HepG2 (cell line): ENCODE measurements at regions not wholly inside any gene's neighbourhood (a gene's known extent, or its start where the extent isn't known, plus 50 kb on each side); places are given as distances from the start of the nearest gene placed in this dataset.

Experiments used
- ATAC-seq: fragments of 200-7000 bp; cut with Tn5 transposase; 3 replicates; pipeline ENCODE4 v1.9.1; 2020; ENCODE audit warnings: mild to moderate bottlenecking, moderate library complexity
- BruUV-seq: library from RNA; stranded (reverse); fragments of 400-500 nt; replicated peaks from 2 replicates; lab custom pipeline; 2021; lab: Mats Ljungman, UMichigan
- CTCF ChIA-PET: fragments of 300-600 bp; formaldehyde crosslinking; extraction: SDS; loops from one replicate; lab custom pipeline; 2021; ENCODE audit warnings: low total read pairs, inconsistent platforms, low intra/inter-chr PET ratio; lab: Yijun Ruan, JAX
- POLR2A ChIA-PET: fragments of 350-600 bp; sonication (Branson Sonifier 250); formaldehyde crosslinking; loops from one replicate; lab custom pipeline; 2020; ENCODE audit warnings: antibody characterized with exemption, inconsistent platforms; lab: Yijun Ruan, JAX
- DNase-seq: peaks from one replicate; pipeline ENCODE4 v3.0.0-alpha.2; 2015; ENCODE audit warnings: low spot score
- FAIRE-seq: peaks from 3 replicates; lab custom pipeline; 2011; peaks lifted over from hg19 to GRCh38; lab: Jason Lieb, UNC
- H2AFZ ChIP-seq: one replicate; pipeline ENCODE4 v1.6.1; 2011; ENCODE audit warnings: low read length, inconsistent platforms
- H3K27ac ChIP-seq: fragments of 300-600 bp; 3 replicates; pipeline ENCODE4 v1.8.0; 2011; ENCODE audit warnings: mixed run types, mild to moderate bottlenecking, mixed read lengths, low read length, inconsistent platforms; ENCODE audit not compliant: insufficient read depth; ENCODE audit errors: extremely low read length
- H3K27me3 ChIP-seq, 2 experiments: fragments of 200-600 bp in 1 of 2; 2 replicates in 1 of 2; 3 replicates in 1 of 2; pipeline versions ENCODE4 v1.6.0 to v1.8.0; 2011; ENCODE audit warnings: low read length in 2 of 2, mild to moderate bottlenecking in 2 of 2, moderate library complexity in 2 of 2, inconsistent platforms in 1 of 2; ENCODE audit not compliant: insufficient read depth in 2 of 2, control insufficient read depth in 1 of 2
- H3K36me3 ChIP-seq, 2 experiments: fragments of 200-600 bp in 1 of 2; replicated peaks in 1 of 2; 2 replicates in 1 of 2; 3 replicates in 1 of 2; pipeline versions ENCODE4 v1.5.1 to v1.8.0; 2011; ENCODE audit warnings: low read length in 2 of 2, inconsistent platforms in 1 of 2; ENCODE audit not compliant: insufficient read depth in 2 of 2, control insufficient read depth in 1 of 2
- H3K4me1 ChIP-seq: 2 replicates; pipeline ENCODE4 v1.5.1; 2012; ENCODE audit warnings: low read length, inconsistent platforms; ENCODE audit not compliant: insufficient read depth
- H3K4me2 ChIP-seq: 2 replicates; pipeline ENCODE4 v1.6.0; 2011; ENCODE audit warnings: low read depth, low read length, inconsistent platforms
- H3K4me3 ChIP-seq, 3 experiments: fragments of 200-600 bp in 1 of 3; sonication (generic), shearing (Covaris generic) in 1 of 3; replicated peaks in 1 of 3; 2 replicates each; pipeline ENCODE4 v1.5.1; 2011 to 2016; ENCODE audit warnings: low read length in 3 of 3, inconsistent platforms in 2 of 3, low read depth in 2 of 3, mild to moderate bottlenecking in 2 of 3, control low read depth in 1 of 3, mixed read lengths in 1 of 3; ENCODE audit not compliant: insufficient read depth in 1 of 3
- H3K79me2 ChIP-seq: one replicate; pipeline ENCODE4 v1.6.1; 2011; ENCODE audit warnings: low read length, inconsistent platforms; ENCODE audit not compliant: insufficient read depth
- H3K9ac ChIP-seq: 2 replicates; pipeline ENCODE4 v1.6.0; 2011; ENCODE audit warnings: mild to moderate bottlenecking, low read depth, low read length, inconsistent platforms; ENCODE audit not compliant: insufficient read depth
- H3K9me3 ChIP-seq: 2 replicates; pipeline ENCODE4 v1.5.1; 2012; ENCODE audit warnings: mild to moderate bottlenecking, low read length
- H4K20me1 ChIP-seq: 2 replicates; pipeline ENCODE4 v1.6.0; 2011; ENCODE audit warnings: inconsistent platforms, mild to moderate bottlenecking, low read length, moderate library complexity; ENCODE audit not compliant: insufficient read depth
- CEBPZ ChIP-seq: IDR thresholded peaks from 2 replicates; pipeline ENCODE4 v1.6.1; 2012; ENCODE audit warnings: low read length, improper control_type of control experiment
- NCOA2 ChIP-seq: sonication (generic); formaldehyde crosslinking; IDR thresholded peaks from 2 replicates; pipeline ENCODE4 v1.8.0; 2022; ENCODE audit warnings: inconsistent platforms
- PHB2 ChIP-seq: fragments of 450-650 bp; IDR thresholded peaks from 2 replicates; pipeline ENCODE4 v1.6.1; 2018; ENCODE audit not compliant: partially characterized antibody
- POLR2AphosphoS5 ChIP-seq: IDR thresholded peaks from 2 replicates; pipeline ENCODE4 v1.6.1; 2012; ENCODE audit warnings: low read depth, low read length
- SIX4 ChIP-seq: sonication (generic); formaldehyde crosslinking; IDR thresholded peaks from 2 replicates; pipeline ENCODE4 v1.4.0; 2020; ENCODE audit warnings: missing genetic modification reagents
- TIGD3 ChIP-seq: sonication (generic); formaldehyde crosslinking; IDR thresholded peaks from 2 replicates; pipeline ENCODE4 v1.5.1; 2020; ENCODE audit warnings: mild to moderate bottlenecking, missing genetic modification reagents, borderline replicate concordance
- ZFP62 ChIP-seq: sonication (generic); formaldehyde crosslinking; IDR thresholded peaks from 2 replicates; pipeline ENCODE4 v1.4.0; 2020; ENCODE audit warnings: missing genetic modification reagents
- ZNF207 ChIP-seq: fragments of 450-650 bp; IDR thresholded peaks from 2 replicates; pipeline ENCODE4 v1.6.1; 2016; ENCODE audit warnings: antibody characterized with exemption, borderline replicate concordance
- ZNF234 ChIP-seq: sonication (generic); formaldehyde crosslinking; conservative IDR thresholded peaks from 2 replicates; pipeline ENCODE4 v1.5.1; 2020; ENCODE audit warnings: mild to moderate bottlenecking, missing genetic modification reagents
- ZNF720 ChIP-seq: sonication (generic); formaldehyde crosslinking; IDR thresholded peaks from 2 replicates; pipeline ENCODE4 v1.4.0; 2020; ENCODE audit warnings: missing genetic modification reagents
- WGBS: methylation state at CpG from one replicate; pipeline ENCODE4 v1.1.6; 2017; ENCODE audit warnings: low lambda C conversion rate; 5-methylcytosine and 5-hydroxymethylcytosine counted together
- in situ Hi-C: cut with HindIII; loops from 2 replicates; pipeline ENCODE4 v1.10.0; 2017; ENCODE audit warnings: low pct_unique_long_range_greater_than_20kb; ENCODE audit not compliant: extremely low pct_ligation_motif_present
- intact Hi-C: fragments of 100-400 bp; cut with micrococcal nuclease; formaldehyde crosslinking; loops from one replicate; pipeline ENCODE4 v1.10.0; 2022; ENCODE audit not compliant: unreplicated experiment

GRCh38 chrX:79623098-79623762, 256.1 kb upstream of the ITM2A start:
- no peaks in the 10 kb centered on the region for H3K79me2 ChIP-seq
- peaks cover 11% of the 10 kb centered on the region; the same call in 1 of the 2 replicates for H3K9me3 ChIP-seq
- no peak overlapping the region for H3K9ac ChIP-seq
- H2AFZ ChIP-seq: no peak overlapping the region
- POLR2A ChIA-PET: no interaction called here
- no peak overlapping the region for H3K27ac ChIP-seq
- DNase-seq: no peak
- TF ChIP-seq TIGD3 (CRISPR knock-in tag) (no peak), ZNF720 (no peak), ZNF207 (no peak), POLR2AphosphoS5 (no peak), PHB2 (no peak), ZFP62 (no peak), ZNF234 (no peak), SIX4 (CRISPR knock-in tag) (no peak), CEBPZ (no peak), NCOA2 (no peak)
- no peaks in the 10 kb centered on the region for H3K27me3 ChIP-seq
- no peaks in the 10 kb centered on the region for H4K20me1 ChIP-seq
- no peaks in the 10 kb centered on the region for H3K36me3 ChIP-seq
- no peak overlapping the region for H3K4me2 ChIP-seq
- no peak overlapping the region for H3K4me3 ChIP-seq
- intact Hi-C loops: no loop called here
- ATAC-seq: no peak
- WGBS: 7% methylated on average over 3 of the region's 3 CpGs
- CTCF ChIA-PET: no interaction called here
- no peak for FAIRE-seq
- no peaks in the 10 kb centered on the region for H3K4me1 ChIP-seq
- BruUV-seq: no TSS peak
- in situ Hi-C loops: no loop called here
